Body of pancreas (tissue), 4 donors: ENCODE measurements at regions not wholly inside any gene's neighbourhood (a gene's known extent, or its start where the extent isn't known, plus 50 kb on each side); places are given as distances from the start of the nearest gene placed in this dataset.

Experiments used
- ATAC-seq: fragments of 150-250 bp; one replicate; pipeline ENCODE4 v1.9.1; 2016
- DNase-seq, 4 donors: peaks; one replicate each; pipeline ENCODE4 v3.0.0-alpha.2; 2019
- H3K27ac ChIP-seq, 4 donors: fragments of 200-600 bp; sonication (generic); 1 replicate in 3 of 4; 2 replicates in 1 of 4; pipeline versions ENCODE4 v1.5.1 to v1.6.1; 2016 to 2019; ENCODE audit warnings: mild to moderate bottlenecking in 1 of 4, mixed read lengths in 1 of 4, moderate library complexity in 1 of 4
- H3K27me3 ChIP-seq, 2 donors: fragments of 200-600 bp; sonication (generic); one replicate each; pipeline ENCODE4 v1.6.0; 2016; ENCODE audit warnings: mild to moderate bottlenecking in 1 of 2
- H3K36me3 ChIP-seq, 2 donors: fragments of 200-600 bp; sonication (generic); replicated peaks in 1 of 2; 2 replicates each; pipeline ENCODE4 v1.5.1; 2016; ENCODE audit warnings: low read depth in 2 of 2; ENCODE audit not compliant: insufficient read depth in 1 of 2
- H3K4me1 ChIP-seq: fragments of 200-600 bp; sonication (generic); one replicate; pipeline ENCODE4 v1.6.0; 2016
- H3K4me3 ChIP-seq, 2 donors: fragments of 200-600 bp; sonication (generic); 1 replicate in 1 of 2; 2 replicates in 1 of 2; pipeline ENCODE4 v1.5.1; 2016 to 2019
- H3K9me3 ChIP-seq, 3 donors: fragments of 200-600 bp; sonication (generic); 1 replicate in 2 of 3; 2 replicates in 1 of 3; pipeline ENCODE4 v1.5.1; 2016
- CTCF ChIP-seq, 7 experiments: fragments of 450-650 bp in 4 of 7; fragments of 200-600 bp in 3 of 7; sonication (generic) in 3 of 7; IDR thresholded peaks; one replicate each; pipeline ENCODE4 v1.5.1; 2016 to 2019; ENCODE audit warnings: antibody characterized with exemption in 7 of 7
- POLR2A ChIP-seq, 3 donors: fragments of 450-650 bp; IDR thresholded peaks; one replicate each; pipeline ENCODE4 v1.6.1; 2016; ENCODE audit warnings: antibody characterized with exemption in 3 of 3, mild to moderate bottlenecking in 2 of 3
- WGBS, 2 donors: methylation state at CpG; one replicate each; pipeline ENCODE4 v1.1.5; 2017; 5-methylcytosine and 5-hydroxymethylcytosine counted together
- intact Hi-C: fragments of 100-400 bp; cut with DNase I; formaldehyde crosslinking; loops from one replicate; pipeline ENCODE4 v1.15.1; 2023

GRCh38 chr3:72627271-72627670 is 221.0 kb downstream of the SHQ1 start:
- intact Hi-C loops = no loop called here
- no peak for DNase-seq
- Histone ChIP-seq H3K4me1 (no peaks in the 10 kb centered on the region), H3K9me3 (no peaks in the 10 kb centered on the region), H3K36me3 (no peaks in the 10 kb centered on the region), H3K27me3 (no peaks in the 10 kb centered on the region), H3K4me3 (no peak overlapping the region), H3K27ac (no peak overlapping the region)
- no peak for ATAC-seq
- 86 to 87% methylated on average over 4 of the region's 4 CpGs for WGBS, 2 donors
- TF ChIP-seq POLR2A (IDR thresholded peaks at IDR 0.05) (no peak), CTCF (IDR thresholded peaks at IDR 0.05) (no peak)

- Histone ChIP-seq H3K4me1 (no peaks in the 10 kb centered on the region), H3K4me3 (no peak overlapping the region), H3K27ac (no peak overlapping the region), H3K36me3 (no peaks in the 10 kb centered on the region), H3K27me3 (no peaks in the 10 kb centered on the region), H3K9me3 (no peaks in the 10 kb centered on the region)
- 71 to 85% methylated on average over 14 of the region's 14 CpGs for WGBS, 2 donors
- TF ChIP-seq CTCF (IDR thresholded peaks at IDR 0.05) (no peak), POLR2A (IDR thresholded peaks at IDR 0.05) (no peak)
- no peak for ATAC-seq
- intact Hi-C loops = no loop called here
- no peak for DNase-seq
Measured at GRCh38 chr3:72625602-72626337, 222.5 kb downstream of the SHQ1 start.

- TF ChIP-seq CTCF (IDR thresholded peaks at IDR 0.05) (no peak), POLR2A (IDR thresholded peaks at IDR 0.05) (no peak)
- intact Hi-C loops = no loop called here
- H3K27ac ChIP-seq = no peak overlapping the region
- 73 to 92% methylated on average over 2 of the region's 2 CpGs for WGBS, 2 donors
- no peaks in the 10 kb centered on the region for H3K4me1 ChIP-seq
- no peak overlapping the region for H3K4me3 ChIP-seq
- no peak for DNase-seq
- H3K36me3 ChIP-seq = no peaks in the 10 kb centered on the region
- H3K27me3 ChIP-seq = no peaks in the 10 kb centered on the region
- H3K9me3 ChIP-seq = no peaks in the 10 kb centered on the region
- no peak for ATAC-seq
Measured at GRCh38 chr3:72624656-72625055, 223.6 kb downstream of the SHQ1 start.

DNA sequence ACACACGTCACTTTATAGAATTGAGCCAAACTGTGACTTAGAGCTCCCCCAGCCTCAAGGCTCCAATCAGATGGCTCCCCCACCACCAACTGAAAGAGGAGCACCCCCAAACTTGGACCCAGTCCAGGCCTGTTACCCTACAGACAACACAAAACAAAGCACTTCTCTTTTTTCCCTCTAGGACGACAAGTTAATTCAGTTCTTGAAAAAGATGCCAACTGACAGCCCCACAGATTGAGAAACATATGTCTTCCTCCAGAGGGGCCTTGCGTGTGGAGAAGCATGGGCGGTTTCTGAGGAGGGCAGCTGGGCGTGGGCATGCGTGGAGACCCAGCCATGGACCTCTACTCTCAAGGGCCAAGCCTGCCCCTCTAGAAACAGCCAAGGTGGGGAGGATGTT is 229.5 kb downstream of the SHQ1 start:
- ATAC-seq (no peak), DNase-seq (peak in 1 of 4 donors; percentile 11)
- Histone ChIP-seq H3K27me3 (no peaks in the 10 kb centered on the region), H3K27ac (no peak overlapping the region), H3K36me3 (no peaks in the 10 kb centered on the region), H3K4me3 (no peak overlapping the region), H3K9me3 (peaks cover 0 to 10% (median 0%) of the 10 kb centered on the region in 3 donors), H3K4me1 (no peaks in the 10 kb centered on the region)
- intact Hi-C loops = no loop called here
- no peak for TF ChIP-seq POLR2A (IDR thresholded peaks at IDR 0.05)
- 70 to 83% methylated on average over 6 of the region's 6 CpGs for whole genome bisulfite sequencing, 2 donors

DNA sequence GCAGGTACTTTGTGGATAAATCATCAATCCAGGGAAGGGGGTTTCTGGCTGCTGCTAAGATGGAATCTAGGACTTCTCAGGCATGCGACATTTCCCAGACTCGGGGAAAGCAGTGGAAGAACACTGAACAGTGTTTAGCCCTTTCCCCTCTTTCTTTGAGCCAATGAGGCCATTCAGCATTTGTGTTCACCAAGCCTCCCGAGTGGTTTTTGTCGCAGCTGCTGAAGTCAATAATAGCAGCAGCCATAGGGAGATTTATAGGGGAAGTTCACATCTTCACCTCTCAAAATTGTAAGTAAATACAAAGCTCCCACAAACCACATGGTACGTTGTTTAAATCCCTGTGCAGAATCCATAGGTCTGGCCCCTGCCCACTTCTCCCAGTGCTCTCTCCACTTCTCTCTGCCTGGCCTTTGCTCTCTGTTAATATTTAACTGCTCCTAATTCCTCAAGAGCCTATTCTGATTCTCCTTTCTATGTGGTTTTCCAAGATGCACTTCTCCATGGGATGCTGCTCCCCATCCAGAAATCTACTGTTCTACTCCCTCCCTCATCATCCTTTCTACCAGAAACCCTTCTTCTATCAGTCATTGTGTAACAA is 230.7 kb downstream of the SHQ1 start:
- no peaks in the 10 kb centered on the region for H3K36me3 ChIP-seq
- peaks cover 0 to 10% (median 0%) of the 10 kb centered on the region in 3 donors for H3K9me3 ChIP-seq
- H3K4me3 ChIP-seq = no peak overlapping the region
- no peaks in the 10 kb centered on the region for H3K27me3 ChIP-seq
- DNase-seq = no peak
- intact Hi-C loops = no loop called here
- WGBS, 2 donors = 71 to 80% methylated on average over 5 of the region's 5 CpGs
- no peak for ATAC-seq
- TF ChIP-seq POLR2A (IDR thresholded peaks at IDR 0.05) (no peak), CTCF (IDR thresholded peaks at IDR 0.05) (no peak)
- H3K4me1 ChIP-seq = no peaks in the 10 kb centered on the region
- no peak overlapping the region for H3K27ac ChIP-seq
